GM06990 (cell line): ENCODE measurements at regions not wholly inside any gene's neighbourhood (a gene's known extent, or its start where the extent isn't known, plus 50 kb on each side); places are given as distances from the start of the nearest gene placed in this dataset.
"Not testable (repeated sequence)": the region's sequence is repeated elsewhere in the genome, so short reads cannot be mapped to it uniquely, and the experiment has no call there.

Experiments
- DNase-seq: peaks from one replicate; pipeline ENCODE4 v3.0.0-alpha.2; 2011; ENCODE audit not compliant: insufficient read length; ENCODE audit errors: extremely low read depth
- H3K27me3 ChIP-seq: replicated peaks from 2 replicates; pipeline ENCODE4 v1.6.0; 2011; ENCODE audit warnings: low read length; ENCODE audit not compliant: control insufficient read depth, insufficient read depth
- H3K36me3 ChIP-seq: 2 replicates; pipeline ENCODE4 v1.5.1; 2011; ENCODE audit warnings: low read length; ENCODE audit not compliant: control insufficient read depth, insufficient read depth
- H3K4me3 ChIP-seq: replicated peaks from 2 replicates; pipeline ENCODE4 v1.5.1; 2011; ENCODE audit warnings: low read depth, mild to moderate bottlenecking, control low read depth, low read length
- CTCF ChIP-seq: IDR thresholded peaks from 2 replicates; pipeline ENCODE4 v1.5.1; 2011; ENCODE audit warnings: low read length, control low read depth, mild to moderate bottlenecking, inconsistent platforms; ENCODE audit not compliant: insufficient read depth, poor library complexity, severe bottlenecking

DNA sequence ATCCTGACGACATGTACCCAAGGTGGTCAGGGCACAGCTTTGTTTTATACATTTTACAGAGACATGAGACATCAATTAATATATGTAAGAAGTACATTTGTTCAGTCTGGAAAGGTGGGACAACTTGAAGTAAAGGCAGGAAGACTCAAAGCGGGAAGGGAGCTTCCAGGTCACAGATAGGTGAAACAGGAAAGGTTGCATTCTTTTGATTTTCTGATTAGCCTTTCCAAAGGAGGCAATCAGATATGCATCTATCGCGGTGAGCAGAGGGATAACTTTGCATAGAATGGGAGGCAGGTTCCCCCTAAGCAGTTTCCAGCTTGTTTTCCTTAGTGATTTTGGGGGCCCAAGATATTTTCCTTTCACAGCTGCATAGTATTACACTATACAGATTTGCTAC, 358.4 kb downstream of the GLUD2 start:
- Histone ChIP-seq H3K36me3 (no peaks in the 10 kb centered on the region), H3K27me3 (no peaks in the 10 kb centered on the region), H3K4me3 (no peak overlapping the region)
- DNase-seq: no peak
- TF ChIP-seq CTCF: no peak

GRCh38 chrX:121407627-121408026, 360.2 kb downstream of the GLUD2 start:
- DNase-seq: no peak
- no peaks in the 10 kb centered on the region for H3K36me3 ChIP-seq

DNA sequence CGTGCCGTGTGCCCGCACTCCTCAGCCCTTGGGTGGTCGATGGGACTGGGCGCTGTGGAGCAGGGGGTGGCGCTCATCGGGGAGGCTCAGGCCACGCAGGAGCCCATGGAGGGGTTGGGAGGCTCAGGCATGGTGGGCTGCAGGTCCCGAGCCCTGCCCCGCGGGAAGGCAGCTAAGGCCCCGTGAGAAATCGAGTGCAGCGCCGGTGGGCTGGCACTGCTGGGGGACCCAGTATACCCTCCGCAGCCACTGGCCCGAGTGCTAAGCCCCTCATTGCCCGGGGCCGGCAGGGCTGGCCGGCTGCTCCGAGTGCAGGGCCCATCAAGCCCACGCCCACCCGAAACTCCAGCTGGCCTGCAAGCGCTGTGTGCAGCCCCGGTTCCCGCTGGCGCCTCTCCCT, 384.1 kb downstream of the GLUD2 start:
- not testable (repeated sequence) for DNase-seq, H3K36me3 ChIP-seq, H3K4me3 ChIP-seq, H3K27me3 ChIP-seq

More at GRCh38 chrX:121407627-121408026, 360.2 kb downstream of the GLUD2 start:
- H3K27me3 ChIP-seq: no peaks in the 10 kb centered on the region
- no peak overlapping the region for H3K4me3 ChIP-seq
- no peak for TF ChIP-seq CTCF

- TF ChIP-seq CTCF: no peak
- no peak for DNase-seq
- no peak overlapping the region for H3K4me3 ChIP-seq
- no peaks in the 10 kb centered on the region for H3K36me3 ChIP-seq
- H3K27me3 ChIP-seq: no peaks in the 10 kb centered on the region
Measured at GRCh38 chrX:121433289-121433688, 385.9 kb downstream of the GLUD2 start.

DNA sequence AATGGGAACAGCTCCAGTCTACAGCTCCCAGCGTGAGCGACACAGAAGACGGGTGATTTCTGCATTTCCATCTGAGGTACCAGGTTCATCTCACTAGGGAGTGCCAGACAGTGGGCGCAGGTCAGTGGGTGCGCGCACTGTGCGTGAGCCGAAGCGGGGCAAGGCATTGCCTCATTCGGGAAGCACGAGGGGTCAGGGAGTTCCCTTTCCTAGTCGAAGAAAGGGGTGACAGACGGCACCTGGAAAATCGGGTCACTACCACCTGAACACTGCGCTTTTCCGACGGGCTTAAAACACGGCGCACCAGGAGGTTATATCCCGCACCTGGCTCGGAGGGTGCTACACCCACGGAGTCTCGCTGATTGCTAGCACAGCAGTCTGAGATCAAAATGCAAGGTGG, 390.3 kb downstream of the GLUD2 start:
- H3K36me3 ChIP-seq, H3K4me3 ChIP-seq, DNase-seq, H3K27me3 ChIP-seq: not testable (repeated sequence)

DNA sequence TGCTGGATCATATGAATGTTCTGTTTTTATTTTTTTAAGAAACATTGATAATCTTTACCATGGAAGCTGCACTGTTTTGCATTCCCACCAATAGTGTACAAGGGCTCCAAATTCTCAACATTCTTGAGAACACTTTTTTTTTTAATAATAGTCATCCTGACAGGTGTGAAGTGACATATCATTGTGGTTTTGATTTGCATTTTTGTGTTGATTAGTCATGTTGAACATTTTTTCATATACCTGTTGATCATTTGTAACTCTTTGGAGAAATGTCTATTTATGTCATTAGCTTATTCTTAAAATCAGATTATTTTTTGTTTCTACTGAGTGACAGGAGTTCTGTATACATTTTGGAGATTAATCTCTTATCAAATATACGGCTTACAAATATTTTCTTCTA, 408.5 kb downstream of the GLUD2 start:
- Histone ChIP-seq H3K36me3 (no peaks in the 10 kb centered on the region), H3K4me3 (no peak overlapping the region), H3K27me3 (no peaks in the 10 kb centered on the region)
- no peak for TF ChIP-seq CTCF
- DNase-seq: peak; percentile 13

GRCh38 chrX:121456315-121456714, 408.9 kb downstream of the GLUD2 start:
- peak; percentile 13 for DNase-seq
- H3K36me3 ChIP-seq: no peaks in the 10 kb centered on the region
- TF ChIP-seq CTCF: no peak
- H3K4me3 ChIP-seq: no peak overlapping the region
- H3K27me3 ChIP-seq: no peaks in the 10 kb centered on the region
